K562 (cell line): ENCODE measurements at regions not wholly inside any gene's neighbourhood (a gene's known extent, or its start where the extent isn't known, plus 50 kb on each side); places are given as distances from the start of the nearest gene placed in this dataset.

Experiments
- ATAC-seq: fragments of 200-7000 bp; cut with Tn5 transposase; 3 replicates; pipeline ENCODE4 v1.9.1; 2020; ENCODE audit warnings: moderate library complexity
- BruUV-seq: library from RNA; stranded (reverse); fragments of 400-500 nt; replicated peaks from 2 replicates; lab custom pipeline; 2021; lab: Mats Ljungman, UMichigan
- CTCF ChIA-PET: fragments of 300-600 bp; formaldehyde crosslinking; extraction: SDS; loops from one replicate; lab custom pipeline; 2021; ENCODE audit warnings: low intra/inter-chr PET ratio; lab: Yijun Ruan, JAX
- POLR2A ChIA-PET: fragments of 300-600, 350-650 bp; sonication (Branson Sonifier 250); formaldehyde crosslinking; extraction: SDS; loops from one replicate; lab custom pipeline; 2021; ENCODE audit warnings: antibody characterized with exemption, inconsistent platforms; lab: Yijun Ruan, JAX
- DNase-seq, 4 experiments: peaks; one replicate each; pipeline versions ENCODE4 v3.0.0 to v3.0.0-alpha.2; 2011 to 2018; ENCODE audit warnings: low spot score in 3 of 4, mixed read lengths in 3 of 4; ENCODE audit errors: extremely low read depth in 1 of 4
- FAIRE-seq: peaks from 2 replicates; lab custom pipeline; 2011; peaks lifted over from hg19 to GRCh38; lab: Jason Lieb, UNC
- H2AFZ ChIP-seq: 2 replicates; pipeline ENCODE4 v1.6.0; 2011; ENCODE audit warnings: low read depth, low read length, control low read depth, inconsistent platforms
- H3K27ac ChIP-seq: fragments of 200-600 bp; 3 replicates; pipeline ENCODE4 v1.8.0; 2011; ENCODE audit warnings: low read depth, mild to moderate bottlenecking, control low read depth, inconsistent platforms, low read length, moderate library complexity, mixed read lengths; ENCODE audit errors: extremely low read depth
- H3K27me3 ChIP-seq, 2 experiments: fragments of 300-600 bp in 1 of 2; 2 replicates in 1 of 2; 3 replicates in 1 of 2; pipeline versions ENCODE4 v1.6.0 to v1.8.0; 2011; ENCODE audit warnings: inconsistent platforms in 2 of 2, low read length in 2 of 2, mild to moderate bottlenecking in 1 of 2, mixed read lengths in 1 of 2, moderate library complexity in 1 of 2; ENCODE audit not compliant: control insufficient read depth in 2 of 2, insufficient read depth in 2 of 2
- H3K36me3 ChIP-seq: fragments of 300-600 bp; 3 replicates; pipeline ENCODE4 v1.8.0; 2011; ENCODE audit warnings: mild to moderate bottlenecking, low read length, inconsistent platforms; ENCODE audit not compliant: control insufficient read depth, insufficient read depth
- H3K4me1 ChIP-seq, 2 experiments: fragments of 200-600 bp in 1 of 2; replicated peaks in 1 of 2; 2 replicates in 1 of 2; 3 replicates in 1 of 2; pipeline versions ENCODE4 v1.5.1 to v1.8.0; 2011; ENCODE audit warnings: inconsistent platforms in 2 of 2, low read length in 2 of 2, mild to moderate bottlenecking in 1 of 2, mixed read lengths in 1 of 2, moderate library complexity in 1 of 2; ENCODE audit not compliant: control insufficient read depth in 2 of 2, insufficient read depth in 2 of 2
- H3K4me2 ChIP-seq: 2 replicates; pipeline ENCODE4 v1.6.1; 2011; ENCODE audit warnings: low read length, control low read depth, inconsistent platforms, mixed read lengths; ENCODE audit not compliant: insufficient read depth
- H3K4me3 ChIP-seq: fragments of 200-600 bp; sonication (generic), shearing (Covaris generic); 2 replicates; pipeline ENCODE4 v1.5.1; 2016; ENCODE audit warnings: control low read depth, inconsistent platforms
- H3K79me2 ChIP-seq: fragments of 200-600 bp; 3 replicates; pipeline ENCODE4 v1.8.0; 2011; ENCODE audit warnings: low read length, inconsistent platforms; ENCODE audit not compliant: control insufficient read depth, insufficient read depth
- H3K9ac ChIP-seq, 2 experiments: 2 replicates each; pipeline versions ENCODE4 v1.6.0 to v1.6.1; 2011; ENCODE audit warnings: low read depth in 2 of 2, low read length in 2 of 2, control low read depth in 1 of 2, inconsistent platforms in 1 of 2, mild to moderate bottlenecking in 1 of 2, mixed read lengths in 1 of 2; ENCODE audit not compliant: insufficient read depth in 1 of 2
- H3K9me1 ChIP-seq: one replicate; pipeline ENCODE4 v1.6.0; 2011; ENCODE audit warnings: inconsistent platforms, mild to moderate bottlenecking, low read length, moderate library complexity; ENCODE audit not compliant: control insufficient read depth, insufficient read depth
- H3K9me3 ChIP-seq: replicated peaks from 2 replicates; pipeline ENCODE4 v1.5.1; 2011; ENCODE audit warnings: low read depth, low read length, inconsistent platforms; ENCODE audit not compliant: control insufficient read depth, insufficient read depth
- H4K20me1 ChIP-seq: replicated peaks from 2 replicates; pipeline ENCODE4 v1.6.1; 2011; ENCODE audit warnings: low read length, inconsistent platforms, mixed read lengths; ENCODE audit not compliant: control insufficient read depth, insufficient read depth
- ZBTB1 ChIP-seq: sonication (generic); formaldehyde crosslinking; IDR thresholded peaks from 2 replicates; pipeline ENCODE4 v1.8.1; 2023; ENCODE audit warnings: missing genetic modification reagents, low read depth, mild to moderate bottlenecking, borderline replicate concordance
- WGBS: fragments of 100-300 bp; shearing (Covaris generic); methylation state at CpG from one replicate; pipeline ENCODE4 v1.1.6; 2016; ENCODE audit warnings: low coverage, mixed read lengths; ENCODE audit not compliant: insufficient coverage; ENCODE audit errors: missing lambda C conversion rate; 5-methylcytosine and 5-hydroxymethylcytosine counted together
- in situ Hi-C: fragments of 300-500 bp; cut with MboI; formaldehyde crosslinking; loops from 4 replicates; pipeline ENCODE4 v1.15.0; 2018; ENCODE audit warnings: inconsistent platforms, mixed read lengths
- intact Hi-C: fragments of 100-400 bp; cut with micrococcal nuclease; formaldehyde crosslinking; loops from 2 replicates; pipeline ENCODE4 v1.14.2; 2022

DNA sequence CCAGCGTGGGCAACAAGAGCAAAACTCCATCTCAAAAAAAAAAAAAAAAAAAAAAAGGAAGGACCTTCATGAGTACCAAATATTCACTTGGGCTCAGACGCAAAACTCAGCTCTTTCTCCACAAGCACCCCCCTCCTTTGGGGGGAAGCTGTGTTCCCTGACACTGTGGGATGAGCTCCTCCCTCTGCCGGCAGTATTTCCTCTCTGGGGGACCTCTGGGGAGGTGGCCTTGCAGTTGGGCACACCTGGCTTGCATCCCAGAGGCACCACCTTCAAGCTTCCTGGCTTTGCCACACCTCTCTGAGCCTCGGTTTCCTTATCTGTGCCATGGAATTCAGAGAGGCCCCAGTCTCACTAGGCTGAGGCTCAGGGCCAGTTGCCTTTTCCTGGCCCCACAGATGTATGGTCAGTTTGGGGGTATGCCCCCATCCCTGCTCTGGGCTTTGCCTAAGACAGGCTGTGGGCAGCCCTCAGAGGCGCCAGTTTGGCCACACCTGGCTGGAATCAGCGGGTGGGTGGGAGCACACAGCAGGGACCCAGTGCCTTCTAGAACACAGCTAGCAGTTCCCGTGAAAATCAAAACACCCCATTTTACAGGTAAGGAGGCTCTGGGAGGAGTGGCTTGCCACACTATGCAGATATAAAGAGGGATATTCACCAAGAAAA, 157.5 kb upstream of the IER5L start:
- Histone ChIP-seq H3K4me3 (no peak overlapping the region), H3K36me3 (no peaks in the 10 kb centered on the region)
- no peak for TF ChIP-seq ZBTB1 (CRISPR knock-in tag)
- TF ChIP-seq, all 486 proteins: peak for 0
- ChIA-PET CTCF (no interaction called here), POLR2A (interaction anchor here (0.5 to 1.4 kb wide), 3 partner anchors 13 to 154 kb away, joined by 3 to 4 read pairs (median 3); no protein-coding TSS in a partner anchor)
- no peaks in the 10 kb centered on the region for H3K79me2 ChIP-seq
- no TSS peak for BruUV-seq
- intact Hi-C loops: no loop called here
- peaks cover 14 to 34% of the 10 kb centered on the region in 2 experiments for H3K4me1 ChIP-seq
- 68% methylated on average over 5 of the region's 7 CpGs for WGBS
- H3K27me3 ChIP-seq: no peaks in the 10 kb centered on the region
- no peak overlapping the region for H3K27ac ChIP-seq
- no peak overlapping the region for H2AFZ ChIP-seq
- in situ Hi-C loops: loop anchor here (25.0 kb wide), 1 partner anchor 277 kb away; the partner anchor contains the start of gene C9orf50
- no peak for ATAC-seq
- FAIRE-seq: no peak
- no peaks in the 10 kb centered on the region for H4K20me1 ChIP-seq
- 0 out of 2 replicates have a peak, but pooled peaks cover 6% of the 10 kb centered on the region for H3K9me3 ChIP-seq
- DNase-seq: no peak
- no peaks in the 10 kb centered on the region for H3K9me1 ChIP-seq
- no peak overlapping the region for H3K4me2 ChIP-seq
- H3K9ac ChIP-seq: peak overlapping the region in 1 of 2 experiments; percentile 43; a peak in 1 of 4 replicates
